ENCODE measurements at regions not wholly inside any gene's neighbourhood (a gene's known extent, or its start where the extent isn't known, plus 50 kb on each side); places are given as distances from the start of the nearest gene placed in this dataset.

DNA sequence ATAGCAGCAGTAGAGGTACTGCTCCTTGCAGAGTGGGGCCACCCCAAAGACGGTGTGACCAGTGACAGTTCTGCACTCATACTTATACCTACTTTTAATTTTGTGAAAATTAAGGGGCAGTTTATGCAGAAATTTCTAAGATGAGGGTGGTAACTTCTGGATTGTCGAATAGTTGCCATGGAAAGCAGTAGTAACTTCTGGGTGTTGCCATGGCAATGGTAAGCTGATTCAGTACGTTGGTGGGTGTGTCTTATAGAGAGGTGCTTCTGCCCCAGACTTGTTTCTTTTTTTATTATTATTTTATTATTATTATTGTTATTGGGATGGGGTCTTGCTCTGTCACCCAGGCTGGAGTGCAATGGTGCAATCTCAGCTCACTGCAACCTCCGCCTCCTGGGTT lies 82.8 kb upstream of the L3MBTL4 start:
- Histone ChIP-seq H3K79me1 (ENCODE audit: low read depth, low read length) (no peaks in the 10 kb centered on the region), H4K91ac (replicated peaks; ENCODE audit: insufficient read length, low read length) (no peak overlapping the region), H3K23ac (ENCODE audit: insufficient read length) (no peak overlapping the region), H2BK20ac (ENCODE audit: low read length) (no peak overlapping the region), H2AK5ac (ENCODE audit: low read depth, low read length) (no peak overlapping the region), H3K23me2 (ENCODE audit: low read depth, low read length) (no peaks in the 10 kb centered on the region), H3K9ac (replicated peaks in 1 of 4; ENCODE audit: extremely low read depth in 1 of 4, low read depth in 3 of 4, low read length in 3 of 4) (no peak overlapping the region), H3K18ac (ENCODE audit: extremely low read depth, low read length) (no peak overlapping the region), H2BK5ac (ENCODE audit: low read depth, low read length) (no peak overlapping the region), H3K9me3 (ENCODE audit: insufficient read depth in 2 of 2, low read depth in 1 of 2, low read length in 1 of 2) (no peaks in the 10 kb centered on the region), H3K56ac (replicated peaks; ENCODE audit: insufficient read length, low read depth, low read length) (no peak overlapping the region), H3K36me3 (ENCODE audit: control insufficient read depth in 2 of 4, insufficient read depth in 4 of 4, low read length in 3 of 4) (no peaks in the 10 kb centered on the region), H3K27ac (ENCODE audit: low read depth, low read length) (no peak overlapping the region), H4K5ac (ENCODE audit: insufficient read length, low read depth, low read length) (no peak overlapping the region), H3K4me3 (ENCODE audit: extremely low read depth in 1 of 4, insufficient read depth in 2 of 4, low read depth in 3 of 4, low read length in 4 of 4) (no peak overlapping the region), H3K4me2 (ENCODE audit: insufficient read depth in 1 of 2, low read depth in 2 of 2, low read length in 2 of 2) (no peak overlapping the region), H3K4ac (replicated peaks; ENCODE audit: insufficient read length, low read depth, low read length) (no peak overlapping the region), H4K8ac (ENCODE audit: extremely low read depth, insufficient read depth, low read length) (no peak overlapping the region), H4K20me1 (replicated peaks in 1 of 2; ENCODE audit: control insufficient read depth in 1 of 2, insufficient read depth in 2 of 2, low read length in 2 of 2) (no peaks in the 10 kb centered on the region), H3K4me1 (replicated peaks in 1 of 4; ENCODE audit: control insufficient read depth in 3 of 4, insufficient read depth in 4 of 4, low read length in 3 of 4) (peaks cover 0 to 1% (median under 1%) of the 10 kb centered on the region in 4 experiments; a peak in 2 of 7 replicates), H2BK120ac (replicated peaks; ENCODE audit: low read depth, low read length) (no peak overlapping the region), H3K14ac (ENCODE audit: insufficient read length) (no peak overlapping the region), H3K79me2 (ENCODE audit: control insufficient read depth in 1 of 2, insufficient read depth in 2 of 2, low read length in 2 of 2) (no peaks in the 10 kb centered on the region), H2BK15ac (ENCODE audit: low read length) (no peak overlapping the region), H2AFZ (ENCODE audit: low read length) (no peak overlapping the region), H3K27me3 (replicated peaks in 1 of 4; ENCODE audit: control insufficient read depth in 3 of 4, extremely low read depth in 1 of 4, insufficient read depth in 3 of 4, low read length in 3 of 4) (no peaks in the 10 kb centered on the region), H2BK12ac (ENCODE audit: low read depth, low read length) (no peak overlapping the region)
- DNase-seq (ENCODE audit: low read depth in 1 of 2, low spot score in 2 of 2) (no peak), FAIRE-seq (no peak)
- TF ChIP-seq SP2 (IDR thresholded peaks at IDR 0.05; ENCODE audit: low read length) (no peak), RXRA (IDR thresholded peaks at IDR 0.05; ENCODE audit: insufficient read depth, low read depth, low read length) (no peak), SIN3A (conservative IDR thresholded peaks at IDR 0.05 in 1 of 2, IDR thresholded peaks at IDR 0.05 in 1 of 2; ENCODE audit: low read depth in 1 of 2, low read length in 2 of 2) (no peak), CHD2 (IDR thresholded peaks at IDR 0.05; ENCODE audit: low read length) (no peak), EZH2 (IDR thresholded peaks at IDR 0.05; ENCODE audit: low read depth, low read length, severe bottlenecking) (no peak)
- ChIA-PET CTCF (ENCODE audit: partially characterized antibody) (interaction anchor here (0.8 to 1.2 kb wide), 3 partner anchors 24 to 619 kb away, joined by 3 read pairs; no protein-coding TSS in a partner anchor), POLR2A (ENCODE audit: partially characterized antibody) (no interaction called here)
- 83% methylated on average over 4 of the region's 4 CpGs; no CpG with 5 or more reads in 1 of the 2 experiments for WGBS, 2 experiments (ENCODE audit: extremely low coverage in 1 of 2, insufficient coverage in 1 of 2, insufficient read length in 1 of 2, insufficient replicate concordance in 2 of 2, low coverage in 1 of 2, low lambda C conversion rate in 2 of 2, missing lambda C conversion rate in 1 of 2)
